Endodermal cell (in vitro differentiated cells): ENCODE measurements at regions not wholly inside any gene's neighbourhood (a gene's known extent, or its start where the extent isn't known, plus 50 kb on each side); places are given as distances from the start of the nearest gene placed in this dataset.

ENCODE experiments used
- DNase-seq: peaks from one replicate; pipeline ENCODE4 v3.0.0-alpha.2; 2017
- H3K27ac ChIP-seq: 2 replicates; pipeline ENCODE4 v1.5.1; 2013; ENCODE audit warnings: mild to moderate bottlenecking, low read depth, low read length, moderate library complexity
- H3K27me3 ChIP-seq: 2 replicates; pipeline ENCODE4 v1.6.1; 2013; ENCODE audit warnings: mild to moderate bottlenecking, low read length, moderate library complexity; ENCODE audit not compliant: insufficient read depth, control insufficient read depth, poor library complexity, severe bottlenecking
- H3K36me3 ChIP-seq: 2 replicates; pipeline ENCODE4 v1.7.0; 2013; ENCODE audit warnings: mild to moderate bottlenecking, low read length, moderate library complexity; ENCODE audit not compliant: control insufficient read depth, insufficient read depth
- H3K4me1 ChIP-seq: one replicate; pipeline ENCODE4 v1.7.0; 2013; ENCODE audit warnings: low read length; ENCODE audit not compliant: control insufficient read depth, insufficient read depth
- H3K4me3 ChIP-seq: 2 replicates; pipeline ENCODE4 v1.5.1; 2013; ENCODE audit warnings: mild to moderate bottlenecking, low read length, moderate library complexity
- H3K9ac ChIP-seq: 2 replicates; pipeline ENCODE4 v1.6.1; 2013; ENCODE audit warnings: mild to moderate bottlenecking, low read length, moderate library complexity; ENCODE audit not compliant: poor library complexity, severe bottlenecking; ENCODE audit errors: extremely low read depth
- H3K9me3 ChIP-seq: 2 replicates; pipeline ENCODE4 v1.6.1; 2013; ENCODE audit warnings: mild to moderate bottlenecking, low read length, moderate library complexity; ENCODE audit not compliant: control insufficient read depth
- H3K27ac Mint-ChIP-seq: 2 replicates; pipeline ENCODE4 v1.8.0; 2020; ENCODE audit warnings: mixed read lengths
- H3K27me3 Mint-ChIP-seq: 2 replicates; pipeline ENCODE4 v1.8.0; 2021; ENCODE audit warnings: mild to moderate bottlenecking, mixed read lengths; ENCODE audit not compliant: insufficient read depth
- H3K36me3 Mint-ChIP-seq: 2 replicates; pipeline ENCODE4 v1.8.0; 2020; ENCODE audit warnings: low read depth, mixed read lengths
- H3K4me1 Mint-ChIP-seq: 2 replicates; pipeline ENCODE4 v1.8.0; 2020; ENCODE audit warnings: mixed read lengths
- H3K4me3 Mint-ChIP-seq: 2 replicates; pipeline ENCODE4 v1.8.0; 2020; ENCODE audit warnings: mild to moderate bottlenecking, moderate library complexity, mixed read lengths
- H3K9me3 Mint-ChIP-seq: 2 replicates; pipeline ENCODE4 v1.8.0; 2020; ENCODE audit warnings: mild to moderate bottlenecking, mixed read lengths
- CTCF ChIP-seq: fragments of 200-600 bp; sonication (generic); conservative IDR thresholded peaks from 2 replicates; pipeline ENCODE4 v1.5.0; 2021; ENCODE audit warnings: antibody characterized with exemption, mild to moderate bottlenecking
- WGBS, 2 experiments: methylation state at CpG; one replicate each; pipeline versions ENCODE4 v1.1.5 to v1.1.7; 2013; ENCODE audit warnings: missing lambda C conversion rate in 2 of 2, mixed read lengths in 1 of 2; ENCODE audit not compliant: insufficient coverage in 1 of 2, insufficient read length in 1 of 2; 5-methylcytosine and 5-hydroxymethylcytosine counted together

- no peaks in the 10 kb centered on the region for H3K4me1 ChIP-seq
- no peaks in the 10 kb centered on the region for H3K4me1 Mint-ChIP-seq
- H3K9me3 ChIP-seq: no peaks in the 10 kb centered on the region
- no peak overlapping the region for H3K9ac ChIP-seq
- H3K36me3 Mint-ChIP-seq: no peaks in the 10 kb centered on the region
- 75 to 90% methylated on average over 4 to 13 of the region's 13 CpGs for WGBS, 2 experiments
- H3K27ac ChIP-seq: no peak overlapping the region
- no peak overlapping the region for H3K4me3 Mint-ChIP-seq
- H3K27me3 Mint-ChIP-seq: no peaks in the 10 kb centered on the region
- no peaks in the 10 kb centered on the region for H3K36me3 ChIP-seq
- no peak for DNase-seq
- H3K4me3 ChIP-seq: no peak overlapping the region
- no peaks in the 10 kb centered on the region for H3K9me3 Mint-ChIP-seq
- no peaks in the 10 kb centered on the region for H3K27me3 ChIP-seq
- no peak overlapping the region for H3K27ac Mint-ChIP-seq
- TF ChIP-seq CTCF: no peak
These were observed 60.7 kb upstream of the HELT start for GRCh38 chr4:184957446-184958115.

GRCh38 chr4:184958127-184958922 lies 60.0 kb upstream of the HELT start:
- no peak for DNase-seq
- H3K9ac ChIP-seq: no peak overlapping the region
- H3K36me3 ChIP-seq: no peaks in the 10 kb centered on the region
- 80 to 83% methylated on average over 6 to 10 of the region's 10 CpGs for WGBS, 2 experiments
- no peak overlapping the region for H3K4me3 ChIP-seq
- no peaks in the 10 kb centered on the region for H3K9me3 ChIP-seq
- H3K27me3 Mint-ChIP-seq: no peaks in the 10 kb centered on the region
- no peaks in the 10 kb centered on the region for H3K9me3 Mint-ChIP-seq
- H3K27ac Mint-ChIP-seq: no peak overlapping the region
- H3K36me3 Mint-ChIP-seq: no peaks in the 10 kb centered on the region
- no peak overlapping the region for H3K4me3 Mint-ChIP-seq
- no peaks in the 10 kb centered on the region for H3K4me1 ChIP-seq
- H3K27ac ChIP-seq: no peak overlapping the region
- no peaks in the 10 kb centered on the region for H3K4me1 Mint-ChIP-seq
- no peak for TF ChIP-seq CTCF
- no peaks in the 10 kb centered on the region for H3K27me3 ChIP-seq

- Mint-ChIP-seq H3K4me3 (no peak overlapping the region), H3K36me3 (no peaks in the 10 kb centered on the region), H3K4me1 (no peaks in the 10 kb centered on the region), H3K27ac (no peak overlapping the region), H3K27me3 (no peaks in the 10 kb centered on the region), H3K9me3 (peaks cover under 1% of the 10 kb centered on the region)
- Histone ChIP-seq H3K9ac (no peak overlapping the region), H3K27me3 (no peaks in the 10 kb centered on the region), H3K4me3 (no peak overlapping the region), H3K36me3 (no peaks in the 10 kb centered on the region), H3K4me1 (no peaks in the 10 kb centered on the region), H3K9me3 (no peaks in the 10 kb centered on the region), H3K27ac (no peak overlapping the region)
- no peak for TF ChIP-seq CTCF
- 90 to 93% methylated on average over 8 of the region's 8 CpGs for WGBS, 2 experiments
- no peak for DNase-seq
These were observed 59.4 kb upstream of the HELT start for GRCh38 chr4:184958923-184959210.
